Endothelial cell (in vitro differentiated cells): ENCODE measurements at regions not wholly inside any gene's neighbourhood (a gene's known extent, or its start where the extent isn't known, plus 50 kb on each side); places are given as distances from the start of the nearest gene placed in this dataset.

ENCODE experiments used
- DNase-seq: peaks from one replicate; pipeline ENCODE4 v3.0.0; 2021; ENCODE audit warnings: low spot score
- H3K27ac Mint-ChIP-seq: one replicate; pipeline ENCODE4 v1.8.0; 2021; ENCODE audit warnings: mixed read lengths, inconsistent platforms; ENCODE audit not compliant: unreplicated experiment
- H3K27me3 Mint-ChIP-seq: one replicate; pipeline ENCODE4 v1.8.0; 2021; ENCODE audit warnings: mild to moderate bottlenecking, moderate library complexity, mixed read lengths, inconsistent platforms; ENCODE audit not compliant: unreplicated experiment
- H3K36me3 Mint-ChIP-seq: one replicate; pipeline ENCODE4 v1.8.0; 2021; ENCODE audit warnings: mild to moderate bottlenecking, low read depth, mixed read lengths, inconsistent platforms; ENCODE audit not compliant: unreplicated experiment
- H3K4me1 Mint-ChIP-seq: one replicate; pipeline ENCODE4 v1.8.0; 2021; ENCODE audit warnings: mild to moderate bottlenecking, mixed read lengths, inconsistent platforms; ENCODE audit not compliant: unreplicated experiment
- H3K4me3 Mint-ChIP-seq: one replicate; pipeline ENCODE4 v1.8.0; 2021; ENCODE audit warnings: mild to moderate bottlenecking, mixed read lengths, inconsistent platforms; ENCODE audit not compliant: unreplicated experiment
- H3K9me3 Mint-ChIP-seq: one replicate; pipeline ENCODE4 v1.8.0; 2021; ENCODE audit warnings: mixed read lengths, inconsistent platforms; ENCODE audit not compliant: unreplicated experiment
- CTCF ChIP-seq: fragments of 200-600 bp; sonication (generic); IDR thresholded peaks from one replicate; pipeline ENCODE4 v1.5.0; 2021; ENCODE audit warnings: antibody characterized with exemption; ENCODE audit not compliant: unreplicated experiment

GRCh38 chr2:53096351-53096750, 671.3 kb upstream of the CHAC2 start:
- Mint-ChIP-seq H3K36me3 (no peaks in the 10 kb centered on the region), H3K4me3 (no peak overlapping the region), H3K9me3 (no peaks in the 10 kb centered on the region), H3K27ac (no peak overlapping the region), H3K27me3 (no peaks in the 10 kb centered on the region), H3K4me1 (no peaks in the 10 kb centered on the region)
- no peak for DNase-seq
- TF ChIP-seq CTCF: no peak

- DNase-seq: no peak
- H3K36me3 Mint-ChIP-seq: no peaks in the 10 kb centered on the region
- no peaks in the 10 kb centered on the region for H3K27me3 Mint-ChIP-seq
- H3K4me1 Mint-ChIP-seq: no peaks in the 10 kb centered on the region
- no peak overlapping the region for H3K27ac Mint-ChIP-seq
- no peak for TF ChIP-seq CTCF
- H3K9me3 Mint-ChIP-seq: no peaks in the 10 kb centered on the region
- no peak overlapping the region for H3K4me3 Mint-ChIP-seq
Measured at GRCh38 chr2:53095664-53096063, 671.9 kb upstream of the CHAC2 start.

- H3K27ac Mint-ChIP-seq: no peak overlapping the region
- H3K36me3 Mint-ChIP-seq: no peaks in the 10 kb centered on the region
- no peaks in the 10 kb centered on the region for H3K27me3 Mint-ChIP-seq
- TF ChIP-seq CTCF: no peak
- H3K4me3 Mint-ChIP-seq: no peak overlapping the region
- no peak for DNase-seq
- no peaks in the 10 kb centered on the region for H3K4me1 Mint-ChIP-seq
- no peaks in the 10 kb centered on the region for H3K9me3 Mint-ChIP-seq
Measured at GRCh38 chr2:53095227-53095626, 672.4 kb upstream of the CHAC2 start.

GRCh38 chr2:53093355-53093754, 674.2 kb upstream of the CHAC2 start:
- Mint-ChIP-seq H3K36me3 (no peaks in the 10 kb centered on the region), H3K4me1 (no peaks in the 10 kb centered on the region), H3K27ac (no peak overlapping the region), H3K27me3 (no peaks in the 10 kb centered on the region), H3K9me3 (no peaks in the 10 kb centered on the region), H3K4me3 (no peak overlapping the region)
- DNase-seq: no peak
- TF ChIP-seq CTCF: no peak

GRCh38 chr2:53091183-53091582, 676.4 kb upstream of the CHAC2 start:
- no peak for TF ChIP-seq CTCF
- H3K4me3 Mint-ChIP-seq: no peak overlapping the region
- no peaks in the 10 kb centered on the region for H3K4me1 Mint-ChIP-seq
- no peaks in the 10 kb centered on the region for H3K36me3 Mint-ChIP-seq
- DNase-seq: no peak
- H3K9me3 Mint-ChIP-seq: no peaks in the 10 kb centered on the region
- H3K27me3 Mint-ChIP-seq: no peaks in the 10 kb centered on the region
- H3K27ac Mint-ChIP-seq: no peak overlapping the region
